ENCODE measurements at regions not wholly inside any gene's neighbourhood (a gene's known extent, or its start where the extent isn't known, plus 50 kb on each side); places are given as distances from the start of the nearest gene placed in this dataset.

DNA sequence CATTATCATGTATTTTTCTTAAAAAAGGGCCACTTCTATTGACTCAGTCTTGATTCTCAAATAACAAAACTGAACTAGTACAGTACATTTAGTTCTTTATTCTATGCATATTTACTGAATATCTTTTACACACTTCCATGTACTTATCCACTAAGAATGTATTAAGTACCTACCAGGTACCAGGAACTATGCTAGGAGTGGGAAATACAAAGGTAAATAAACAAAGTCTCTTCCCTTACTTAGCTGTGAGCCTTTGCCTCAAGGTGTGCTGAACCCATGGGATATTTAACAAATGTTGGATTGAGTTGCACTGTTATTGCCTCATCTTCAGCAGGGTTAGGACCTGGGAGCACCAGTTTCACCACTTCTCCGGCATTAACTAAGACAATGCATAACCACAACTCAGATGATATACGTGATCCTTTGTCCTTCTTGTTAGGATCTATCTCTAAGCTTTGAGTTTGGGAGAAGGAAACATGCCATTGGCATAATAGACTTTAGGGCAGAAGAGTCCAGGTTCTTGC, 533.9 kb downstream of the TFAP2B start:
- TF ChIP-seq, protein P1, sequence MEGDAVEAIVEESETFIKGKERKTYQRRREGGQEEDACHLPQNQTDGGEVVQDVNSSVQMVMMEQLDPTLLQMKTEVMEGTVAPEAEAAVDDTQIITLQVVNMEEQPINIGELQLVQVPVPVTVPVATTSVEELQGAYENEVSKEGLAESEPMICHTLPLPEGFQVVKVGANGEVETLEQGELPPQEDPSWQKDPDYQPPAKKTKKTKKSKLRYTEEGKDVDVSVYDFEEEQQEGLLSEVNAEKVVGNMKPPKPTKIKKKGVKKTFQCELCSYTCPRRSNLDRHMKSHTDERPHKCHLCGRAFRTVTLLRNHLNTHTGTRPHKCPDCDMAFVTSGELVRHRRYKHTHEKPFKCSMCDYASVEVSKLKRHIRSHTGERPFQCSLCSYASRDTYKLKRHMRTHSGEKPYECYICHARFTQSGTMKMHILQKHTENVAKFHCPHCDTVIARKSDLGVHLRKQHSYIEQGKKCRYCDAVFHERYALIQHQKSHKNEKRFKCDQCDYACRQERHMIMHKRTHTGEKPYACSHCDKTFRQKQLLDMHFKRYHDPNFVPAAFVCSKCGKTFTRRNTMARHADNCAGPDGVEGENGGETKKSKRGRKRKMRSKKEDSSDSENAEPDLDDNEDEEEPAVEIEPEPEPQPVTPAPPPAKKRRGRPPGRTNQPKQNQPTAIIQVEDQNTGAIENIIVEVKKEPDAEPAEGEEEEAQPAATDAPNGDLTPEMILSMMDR (IDR thresholded peaks at IDR 0.05; ENCODE audit: insufficient read depth, low read depth, low read length): no peak
- no peak for TF ChIP-seq EZH2 (IDR thresholded peaks at IDR 0.05; ENCODE audit: insufficient read depth, low read length)
